GM21381 (cell line): ENCODE measurements at regions not wholly inside any gene's neighbourhood (a gene's known extent, or its start where the extent isn't known, plus 50 kb on each side); places are given as distances from the start of the nearest gene placed in this dataset.
"Not testable (repeated sequence)": the region's sequence is repeated elsewhere in the genome, so short reads cannot be mapped to it uniquely, and the experiment has no call there.

Experiments
- ATAC-seq: cut with Tn5 transposase; IDR thresholded peaks from one replicate; pipeline ENCODE4 v1.9.1; 2021; ENCODE audit warnings: mild to moderate bottlenecking, moderate library complexity; ENCODE audit not compliant: unreplicated experiment

- ATAC-seq, result no peak
These were observed 169.2 kb downstream of the LNPK start for GRCh38 chr2:175832866-175833265.

GRCh38 chr2:175829741-175830140, 172.3 kb downstream of the LNPK start:
- ATAC-seq, result no peak

GRCh38 chr2:175827856-175828255, 174.2 kb downstream of the LNPK start:
- no peak for ATAC-seq

- ATAC-seq, result no peak
These were observed 177.8 kb downstream of the LNPK start for GRCh38 chr2:175824243-175824642.

GRCh38 chr2:175823707-175824073, 178.4 kb downstream of the LNPK start:
- ATAC-seq, result no peak

GRCh38 chr2:175823002-175823706, 178.9 kb downstream of the LNPK start:
- no peak for ATAC-seq

GRCh38 chr2:175817221-175817620, 184.8 kb downstream of the LNPK start:
- no peak for ATAC-seq

- no peak for ATAC-seq
These were observed 186.5 kb downstream of the LNPK start for GRCh38 chr2:175815537-175815936.

GRCh38 chr2:175811971-175812370, 190.1 kb downstream of the LNPK start:
- no peak for ATAC-seq

- ATAC-seq, result no peak
These were observed 193.2 kb downstream of the LNPK start for GRCh38 chr2:175808858-175809257.

GRCh38 chr2:175808078-175808477, 194.0 kb downstream of the LNPK start:
- ATAC-seq, result no peak

GRCh38 chr2:175807031-175807873, 194.8 kb downstream of the LNPK start:
- ATAC-seq, result no peak

GRCh38 chr2:175806570-175806969, 195.5 kb downstream of the LNPK start:
- ATAC-seq, result no peak

- no peak for ATAC-seq
These were observed 196.0 kb downstream of the LNPK start for GRCh38 chr2:175806125-175806490.

- no peak for ATAC-seq
These were observed 196.5 kb downstream of the LNPK start for GRCh38 chr2:175805442-175806124.

- ATAC-seq, result no peak
These were observed 197.9 kb downstream of the LNPK start for GRCh38 chr2:175804122-175804521.

GRCh38 chr2:175796422-175796821, 205.6 kb downstream of the LNPK start:
- not testable (repeated sequence) for ATAC-seq

GRCh38 chr2:175793648-175794047, 208.4 kb downstream of the LNPK start:
- ATAC-seq, result no peak

- ATAC-seq, result no peak
These were observed 209.2 kb downstream of the LNPK start for GRCh38 chr2:175792881-175793280.

- ATAC-seq, result no peak
These were observed 209.9 kb downstream of the LNPK start for GRCh38 chr2:175792199-175792598.

GRCh38 chr2:175786471-175787124, 215.5 kb downstream of the LNPK start:
- no peak for ATAC-seq
